ENCODE measurements at regions not wholly inside any gene's neighbourhood (a gene's known extent, or its start where the extent isn't known, plus 50 kb on each side); places are given as distances from the start of the nearest gene placed in this dataset.

GRCh38 chr6:40906759-40907158 is 132.3 kb downstream of the UNC5CL start:
- TF ChIP-seq, protein P1, sequence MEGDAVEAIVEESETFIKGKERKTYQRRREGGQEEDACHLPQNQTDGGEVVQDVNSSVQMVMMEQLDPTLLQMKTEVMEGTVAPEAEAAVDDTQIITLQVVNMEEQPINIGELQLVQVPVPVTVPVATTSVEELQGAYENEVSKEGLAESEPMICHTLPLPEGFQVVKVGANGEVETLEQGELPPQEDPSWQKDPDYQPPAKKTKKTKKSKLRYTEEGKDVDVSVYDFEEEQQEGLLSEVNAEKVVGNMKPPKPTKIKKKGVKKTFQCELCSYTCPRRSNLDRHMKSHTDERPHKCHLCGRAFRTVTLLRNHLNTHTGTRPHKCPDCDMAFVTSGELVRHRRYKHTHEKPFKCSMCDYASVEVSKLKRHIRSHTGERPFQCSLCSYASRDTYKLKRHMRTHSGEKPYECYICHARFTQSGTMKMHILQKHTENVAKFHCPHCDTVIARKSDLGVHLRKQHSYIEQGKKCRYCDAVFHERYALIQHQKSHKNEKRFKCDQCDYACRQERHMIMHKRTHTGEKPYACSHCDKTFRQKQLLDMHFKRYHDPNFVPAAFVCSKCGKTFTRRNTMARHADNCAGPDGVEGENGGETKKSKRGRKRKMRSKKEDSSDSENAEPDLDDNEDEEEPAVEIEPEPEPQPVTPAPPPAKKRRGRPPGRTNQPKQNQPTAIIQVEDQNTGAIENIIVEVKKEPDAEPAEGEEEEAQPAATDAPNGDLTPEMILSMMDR (IDR thresholded peaks at IDR 0.05 in 4 of 5, conservative IDR thresholded peaks at IDR 0.05 in 1 of 5), result no peak
- TF ChIP-seq POLR2A (IDR thresholded peaks at IDR 0.05), result no peak
